Brain microvascular endothelial cell (primary cell): ENCODE measurements at regions not wholly inside any gene's neighbourhood (a gene's known extent, or its start where the extent isn't known, plus 50 kb on each side); places are given as distances from the start of the nearest gene placed in this dataset.

ENCODE experiments used
- DNase-seq: peaks from one replicate; pipeline ENCODE4 v3.0.0-alpha.2; 2020
- H3K27ac ChIP-seq: fragments of 250-450 bp; sonication (Bioruptor Pico); 2 replicates; pipeline ENCODE4 v1.5.1; 2020; ENCODE audit warnings: mild to moderate bottlenecking, moderate library complexity
- H3K27me3 ChIP-seq: fragments of 250-450 bp; sonication (Bioruptor Pico); replicated peaks from 2 replicates; pipeline ENCODE4 v1.5.1; 2020; ENCODE audit warnings: mild to moderate bottlenecking
- H3K36me3 ChIP-seq: fragments of 250-450 bp; sonication (Bioruptor Pico); replicated peaks from 2 replicates; pipeline ENCODE4 v1.5.1; 2020; ENCODE audit warnings: mild to moderate bottlenecking
- H3K4me3 ChIP-seq: 2 replicates; pipeline ENCODE4 v1.5.1; 2011; ENCODE audit warnings: low read depth, mild to moderate bottlenecking, control low read depth, low read length, moderate library complexity
- in situ Hi-C: cut with HindIII; loops from 2 replicates; pipeline ENCODE4 v1.10.0; 2017; ENCODE audit warnings: low sequenced_read_pairs, low pct_ligation_motif_present
- TF ChIP-seq, protein P1 (sequence below): IDR thresholded peaks from 2 replicates; pipeline ENCODE4 v1.5.1; 2011; ENCODE audit warnings: low read depth, mild to moderate bottlenecking, moderate library complexity, low read length, control low read depth, inconsistent platforms; ENCODE audit errors: missing control alignments

DNA sequence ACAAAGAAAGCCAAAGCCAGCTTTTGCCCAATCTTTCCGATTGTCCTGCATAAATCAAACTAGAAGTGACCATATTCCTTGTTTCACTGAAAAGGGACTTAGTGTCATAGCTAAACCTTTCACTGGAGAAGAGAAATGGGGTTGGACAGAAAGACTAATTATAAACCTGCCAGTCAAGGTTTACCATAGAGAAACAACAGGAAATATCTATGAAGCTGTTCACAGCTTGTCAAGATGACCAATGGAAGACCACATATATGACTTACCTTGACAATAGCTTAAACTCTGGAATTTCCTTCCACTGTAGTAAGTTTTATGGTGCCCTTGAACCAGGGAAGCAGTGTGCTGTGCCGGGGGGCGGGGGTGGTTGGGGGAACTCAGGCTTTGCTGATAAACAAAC, 107.7 kb upstream of the PHACTR1 start:
- TF ChIP-seq, protein P1, sequence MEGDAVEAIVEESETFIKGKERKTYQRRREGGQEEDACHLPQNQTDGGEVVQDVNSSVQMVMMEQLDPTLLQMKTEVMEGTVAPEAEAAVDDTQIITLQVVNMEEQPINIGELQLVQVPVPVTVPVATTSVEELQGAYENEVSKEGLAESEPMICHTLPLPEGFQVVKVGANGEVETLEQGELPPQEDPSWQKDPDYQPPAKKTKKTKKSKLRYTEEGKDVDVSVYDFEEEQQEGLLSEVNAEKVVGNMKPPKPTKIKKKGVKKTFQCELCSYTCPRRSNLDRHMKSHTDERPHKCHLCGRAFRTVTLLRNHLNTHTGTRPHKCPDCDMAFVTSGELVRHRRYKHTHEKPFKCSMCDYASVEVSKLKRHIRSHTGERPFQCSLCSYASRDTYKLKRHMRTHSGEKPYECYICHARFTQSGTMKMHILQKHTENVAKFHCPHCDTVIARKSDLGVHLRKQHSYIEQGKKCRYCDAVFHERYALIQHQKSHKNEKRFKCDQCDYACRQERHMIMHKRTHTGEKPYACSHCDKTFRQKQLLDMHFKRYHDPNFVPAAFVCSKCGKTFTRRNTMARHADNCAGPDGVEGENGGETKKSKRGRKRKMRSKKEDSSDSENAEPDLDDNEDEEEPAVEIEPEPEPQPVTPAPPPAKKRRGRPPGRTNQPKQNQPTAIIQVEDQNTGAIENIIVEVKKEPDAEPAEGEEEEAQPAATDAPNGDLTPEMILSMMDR = no peak
- DNase-seq = no peak
- Histone ChIP-seq H3K4me3 (no peak overlapping the region), H3K27ac (no peak overlapping the region), H3K36me3 (no peaks in the 10 kb centered on the region), H3K27me3 (no peaks in the 10 kb centered on the region)
- in situ Hi-C loops = loop anchor here (25.0 kb wide), 1 partner anchor 322 kb away; the partner anchor contains the start of gene EDN1

DNA sequence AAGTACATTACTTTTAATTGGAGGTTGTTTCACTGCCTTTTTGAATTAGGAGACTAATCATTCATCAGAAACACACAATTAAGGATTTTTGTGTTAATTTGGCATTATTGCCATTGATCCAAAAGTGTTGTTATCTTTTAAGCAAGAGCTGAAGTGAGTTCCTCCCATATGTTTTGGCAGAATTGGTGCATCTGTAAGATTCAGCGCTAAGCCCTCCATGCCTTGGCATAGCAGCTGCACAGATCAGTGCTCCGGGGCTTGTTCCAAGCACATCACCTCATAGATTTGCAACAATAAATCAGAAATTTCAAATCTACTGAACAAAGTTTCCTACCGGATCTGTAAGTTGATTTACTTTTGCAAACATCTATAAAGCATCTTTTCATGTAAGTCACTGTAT, 106.8 kb upstream of the PHACTR1 start:
- H3K27ac ChIP-seq = no peak overlapping the region
- H3K36me3 ChIP-seq = no peaks in the 10 kb centered on the region
- H3K4me3 ChIP-seq = no peak overlapping the region
- DNase-seq = no peak
- no peaks in the 10 kb centered on the region for H3K27me3 ChIP-seq
- TF ChIP-seq, protein P1 = no peak
- in situ Hi-C loops = loop anchor here (25.0 kb wide), 1 partner anchor 322 kb away; the partner anchor contains the start of gene EDN1

DNA sequence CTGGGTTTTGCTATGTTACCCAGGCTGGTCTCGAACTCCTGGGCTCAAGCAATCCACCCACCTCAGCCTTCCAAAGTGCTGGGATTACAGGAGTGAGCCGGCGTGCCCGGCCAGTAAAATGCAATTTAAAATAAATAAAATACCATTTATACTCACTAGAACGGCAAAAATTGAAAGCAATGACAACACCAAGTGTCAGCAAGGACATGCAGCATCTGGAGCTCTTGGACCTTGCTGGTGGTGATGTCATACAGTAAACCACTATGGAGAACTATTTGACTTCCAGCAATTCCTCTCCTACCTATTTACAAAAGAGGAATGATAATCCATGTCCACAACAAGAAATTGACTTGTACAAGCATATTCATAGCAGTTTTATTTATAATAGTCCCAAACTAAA, 105.7 kb upstream of the PHACTR1 start:
- in situ Hi-C loops = loop anchor here (25.0 kb wide), 1 partner anchor 324 kb away; the partner anchor contains the start of gene EDN1
- Histone ChIP-seq H3K27ac (no peak overlapping the region), H3K27me3 (no peaks in the 10 kb centered on the region), H3K36me3 (no peaks in the 10 kb centered on the region), H3K4me3 (no peak overlapping the region)
- TF ChIP-seq, protein P1 = no peak
- no peak for DNase-seq

DNA sequence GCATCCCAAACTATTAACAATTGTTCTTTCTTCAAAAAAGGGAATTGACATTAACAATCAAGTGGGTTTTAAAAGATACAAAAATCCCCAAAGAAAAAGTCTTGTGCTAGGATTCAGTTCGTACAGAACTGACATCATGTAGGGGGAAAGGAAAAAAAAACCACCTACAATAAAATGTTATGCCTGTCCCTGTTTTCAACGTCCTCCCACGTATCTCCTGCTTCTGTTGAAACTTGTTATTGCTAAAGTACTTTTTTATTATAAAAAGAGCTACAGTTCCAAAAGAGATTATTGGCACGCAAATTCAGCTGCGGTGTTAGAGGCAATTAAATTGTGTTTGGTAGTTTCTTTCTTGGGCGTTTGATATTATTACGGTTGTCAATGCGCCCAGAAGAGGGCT, 102.8 kb upstream of the PHACTR1 start:
- in situ Hi-C loops = loop anchor here (25.0 kb wide), 1 partner anchor 327 kb away; the partner anchor contains the start of gene EDN1
- Histone ChIP-seq H3K36me3 (no peaks in the 10 kb centered on the region), H3K4me3 (no peak overlapping the region), H3K27ac (no peak overlapping the region), H3K27me3 (no peaks in the 10 kb centered on the region)
- DNase-seq = no peak
- TF ChIP-seq, protein P1 = no peak

DNA sequence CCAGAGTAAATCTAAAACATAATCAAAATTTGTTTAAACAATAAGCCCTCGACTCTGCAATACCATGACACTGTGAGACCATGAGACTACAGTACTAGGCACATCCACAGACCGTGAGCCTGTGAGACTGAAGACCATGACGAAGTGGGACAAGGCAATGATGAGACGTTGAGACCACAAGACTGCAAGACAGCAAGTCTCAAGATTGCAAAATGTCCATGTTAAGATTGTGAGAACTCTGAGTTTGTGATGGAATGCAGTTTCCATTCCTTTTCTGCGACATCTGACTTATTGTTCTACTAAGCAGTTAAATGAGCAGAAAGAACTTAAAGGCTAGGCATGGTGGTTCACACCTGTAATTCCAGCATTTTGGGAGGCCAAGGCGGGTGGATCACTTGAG, 102.1 kb upstream of the PHACTR1 start:
- H3K27me3 ChIP-seq = no peaks in the 10 kb centered on the region
- DNase-seq = peak; percentile 20
- no peak overlapping the region for H3K27ac ChIP-seq
- no peak overlapping the region for H3K4me3 ChIP-seq
- in situ Hi-C loops = loop anchor here (25.0 kb wide), 1 partner anchor 327 kb away; the partner anchor contains the start of gene EDN1
- TF ChIP-seq, protein P1 = no peak
- H3K36me3 ChIP-seq = no peaks in the 10 kb centered on the region

DNA sequence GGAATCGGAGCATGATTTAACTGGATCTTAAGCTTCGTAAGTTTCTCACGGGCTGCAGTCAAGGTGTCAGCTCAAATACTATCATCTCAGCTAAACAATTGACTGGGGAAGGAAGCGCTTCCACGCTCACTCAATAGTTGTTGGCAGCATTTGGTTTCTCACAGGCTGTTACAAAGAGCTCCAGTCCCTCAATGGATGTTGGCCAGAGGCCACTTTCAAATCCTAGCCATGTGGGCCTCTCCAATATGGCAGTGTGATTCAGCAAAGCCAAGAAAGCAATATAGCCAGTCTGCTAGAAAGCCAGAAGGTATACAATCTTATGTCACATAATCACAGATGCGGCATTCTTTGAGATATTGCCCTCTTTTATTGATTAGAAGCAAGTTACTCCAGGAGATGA, 98.3 kb upstream of the PHACTR1 start:
- Histone ChIP-seq H3K4me3 (no peak overlapping the region), H3K27ac (no peak overlapping the region), H3K27me3 (no peaks in the 10 kb centered on the region), H3K36me3 (no peaks in the 10 kb centered on the region)
- TF ChIP-seq, protein P1 = no peak
- no peak for DNase-seq
- in situ Hi-C loops = loop anchor here (25.0 kb wide), 1 partner anchor 331 kb away; the partner anchor contains the start of gene EDN1
